Right ventricle myocardium inferior (tissue), 1 donor: ENCODE measurements at regions not wholly inside any gene's neighbourhood (a gene's known extent, or its start where the extent isn't known, plus 50 kb on each side); places are given as distances from the start of the nearest gene placed in this dataset.
"Not testable (repeated sequence)": the region's sequence is repeated elsewhere in the genome, so short reads cannot be mapped to it uniquely, and the experiment has no call there.

Source experiments
- ATAC-seq: fragments of 200-7000 bp; cut with Tn5 transposase; one replicate; pipeline ENCODE4 v1.9.1; 2020; ENCODE audit warnings: mild to moderate bottlenecking, moderate library complexity
- DNase-seq: peaks from one replicate; pipeline ENCODE4 v3.0.0; 2021; ENCODE audit errors: missing footprints
- intact Hi-C: fragments of 100-400 bp; cut with DNase I; formaldehyde crosslinking; loops from one replicate; pipeline ENCODE4 v1.11.0; 2022
- donor health status: DM: no; HTN: yes; CAD: no; lungs with severe emphysema.

DNA sequence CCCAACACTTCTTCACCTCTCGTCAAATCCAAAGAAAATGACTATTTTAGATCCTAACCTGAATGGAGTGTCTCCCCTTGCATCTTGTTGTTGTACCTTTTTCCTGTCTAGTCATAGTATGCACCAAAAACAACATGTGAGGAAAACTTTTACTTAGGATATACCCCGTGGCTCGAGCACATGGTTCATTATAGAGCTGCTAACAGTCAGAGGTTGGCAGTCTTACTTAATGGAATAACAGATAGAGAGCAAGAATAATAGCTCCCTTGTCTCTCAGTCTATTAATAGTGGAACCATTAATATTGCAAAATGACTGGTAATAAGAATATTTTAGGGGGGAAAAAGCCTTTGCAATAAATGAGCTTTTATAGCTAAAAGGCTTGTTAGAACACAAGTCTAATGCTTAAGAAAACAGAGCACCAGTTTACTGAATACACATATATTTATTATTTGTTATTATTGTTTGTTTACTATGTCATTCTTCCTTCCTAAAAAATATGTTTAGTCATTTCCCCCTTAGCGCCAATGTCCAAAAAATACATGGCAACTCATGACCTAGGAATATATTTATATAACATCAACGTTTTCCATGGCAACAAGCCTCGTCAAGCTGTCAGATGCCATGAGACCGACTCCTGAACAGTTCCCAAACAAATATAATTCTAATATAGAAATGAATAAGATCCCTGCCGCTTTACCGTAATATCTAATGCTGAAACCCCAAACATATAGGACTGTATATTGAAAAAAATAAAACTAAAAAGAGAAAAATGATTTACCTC is 592.4 kb downstream of the SOX5 start:
- intact Hi-C loops: no loop called here
- ATAC-seq (no peak), DNase-seq (no peak)

DNA sequence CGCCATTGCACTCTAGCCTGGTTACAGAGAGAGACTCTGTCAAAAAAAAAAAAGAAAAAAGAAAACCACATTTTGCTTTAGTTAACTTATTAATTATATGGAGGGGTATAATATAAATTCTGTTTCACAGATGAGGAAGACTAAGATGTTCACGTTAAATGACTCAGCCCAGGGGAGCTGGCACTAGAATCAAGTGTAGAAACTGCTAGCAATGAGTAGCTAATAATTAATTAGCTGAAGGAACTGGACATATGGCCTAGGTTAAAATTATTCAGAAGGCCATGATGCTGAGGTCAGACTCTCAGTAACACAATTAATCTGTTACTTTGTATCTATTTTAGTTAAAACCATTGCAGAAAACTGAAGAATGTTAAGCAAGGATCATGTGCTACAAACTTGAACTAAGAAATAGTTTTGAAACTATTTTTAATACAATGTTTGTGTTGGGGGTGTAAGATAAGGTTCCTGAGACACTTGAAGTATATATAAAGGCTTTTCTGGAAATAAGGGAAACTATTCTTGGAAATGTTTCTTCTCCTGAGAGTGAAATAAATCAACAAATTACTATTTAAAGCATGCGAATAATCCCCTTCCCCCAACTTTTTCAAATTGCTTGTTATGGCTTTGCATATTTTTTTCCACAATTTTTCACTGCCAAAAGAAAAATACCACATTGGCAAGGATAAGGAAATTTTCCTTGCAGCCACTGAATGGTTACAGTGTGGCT is 589.3 kb downstream of the SOX5 start:
- DNase-seq: no peak
- intact Hi-C loops: no loop called here
- no peak for ATAC-seq

DNA sequence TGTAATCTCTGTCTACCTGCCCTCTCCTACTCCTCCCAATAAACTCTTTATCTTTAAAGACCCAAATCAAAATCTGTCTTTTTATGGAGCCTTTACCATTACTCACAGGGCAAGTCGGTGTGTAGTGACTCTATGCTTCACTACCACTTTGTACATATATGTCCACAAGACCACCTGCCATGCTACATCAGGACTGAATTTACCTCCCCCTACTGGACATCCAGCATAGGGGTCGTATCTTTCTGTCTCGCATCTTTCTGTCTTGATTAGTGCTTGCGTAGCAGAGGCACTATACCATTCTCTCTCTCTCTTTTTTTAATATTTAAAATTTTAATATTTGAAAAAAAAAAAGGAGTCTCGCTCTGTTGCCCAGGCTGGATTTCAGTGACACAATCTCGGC is 587.5 kb downstream of the SOX5 start:
- ATAC-seq (no peak), DNase-seq (no peak)
- intact Hi-C loops: no loop called here

GRCh38 chr12:23368590-23368989 is 580.9 kb downstream of the SOX5 start:
- intact Hi-C loops: no loop called here
- DNase-seq (no peak), ATAC-seq (no peak)

DNA sequence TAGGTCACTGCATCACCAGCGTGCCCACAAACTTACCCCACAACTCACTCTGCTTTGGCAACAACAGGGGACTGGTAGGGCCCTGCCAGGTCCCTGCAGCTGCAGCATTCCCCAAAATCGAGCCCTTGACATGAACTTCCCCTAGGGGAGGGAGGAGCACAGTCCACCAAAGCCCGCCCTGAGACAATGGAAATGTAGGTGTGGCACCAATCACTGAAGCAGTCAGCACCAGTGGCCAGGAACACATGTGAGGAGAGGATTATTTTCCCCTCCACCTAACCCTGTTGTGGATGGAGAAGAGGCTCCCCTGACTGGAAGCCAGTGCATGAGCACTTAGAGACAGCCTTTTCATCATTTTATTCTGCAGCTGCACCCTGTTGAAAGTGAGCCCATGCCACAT is 573.8 kb downstream of the SOX5 start:
- no peak for DNase-seq
- intact Hi-C loops: no loop called here
- no peak for ATAC-seq

DNA sequence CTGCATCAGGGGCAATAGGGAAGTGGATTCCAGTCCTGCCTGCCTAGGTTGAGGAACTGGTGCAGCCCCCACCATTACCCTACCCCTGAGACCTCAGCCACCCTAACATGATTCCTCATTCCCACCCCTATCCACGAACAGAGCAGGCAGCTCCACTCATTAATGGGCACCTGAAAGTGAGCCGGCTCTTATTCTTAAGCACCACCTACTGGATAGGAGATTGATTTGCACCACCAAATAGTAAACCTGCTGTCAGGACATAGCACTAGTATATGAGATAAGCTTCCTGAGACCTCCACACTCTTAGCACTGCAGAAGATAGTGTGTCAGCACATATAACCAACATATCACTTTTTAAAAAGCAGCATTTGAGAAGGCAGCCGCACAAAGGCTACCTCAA is 573.2 kb downstream of the SOX5 start:
- DNase-seq (no peak), ATAC-seq (no peak)
- intact Hi-C loops: no loop called here

GRCh38 chr12:23380419-23381100 is 568.9 kb downstream of the SOX5 start:
- DNase-seq: no peak
- no peak for ATAC-seq
- intact Hi-C loops: no loop called here

DNA sequence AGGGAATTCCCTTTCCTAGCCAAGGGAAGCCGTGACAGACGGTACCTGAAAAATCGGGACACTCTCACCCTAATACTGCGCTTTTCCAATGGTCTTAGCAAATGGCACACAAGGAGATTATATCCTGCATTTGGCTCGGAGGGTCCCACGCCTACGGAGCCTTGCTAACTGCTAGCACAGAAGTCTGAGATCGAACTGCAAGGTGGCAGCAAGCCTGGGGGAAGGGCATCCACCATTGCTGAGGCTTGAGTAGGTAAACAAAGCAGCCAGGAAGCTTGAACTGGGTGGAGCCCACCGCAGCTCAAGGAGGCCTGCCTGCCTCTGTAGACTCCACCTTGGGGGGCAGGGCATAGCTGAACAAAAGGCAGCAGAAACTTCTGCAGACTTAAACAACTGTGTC is 560.6 kb downstream of the SOX5 start:
- ATAC-seq, intact Hi-C loops, DNase-seq: not testable (repeated sequence)

DNA sequence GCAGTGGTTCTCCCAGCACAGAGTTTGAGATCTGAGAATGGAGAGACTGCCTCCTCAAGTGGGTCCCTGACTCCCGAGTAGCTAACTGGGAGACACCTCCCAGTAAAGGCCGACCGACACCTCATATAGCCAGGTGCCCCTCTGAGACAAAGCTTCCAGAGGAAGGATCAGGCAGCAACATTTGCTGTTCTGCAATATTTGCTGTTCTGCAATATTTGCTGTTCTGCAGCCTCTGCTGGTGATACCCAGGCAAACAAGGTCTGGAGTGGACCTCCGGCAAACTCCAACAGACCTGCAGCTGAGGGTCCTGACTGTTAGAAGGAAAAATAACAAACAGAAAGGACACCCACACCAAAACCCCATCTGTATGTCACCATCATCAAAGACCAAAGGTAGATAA is 560.2 kb downstream of the SOX5 start:
- DNase-seq, intact Hi-C loops, ATAC-seq: not testable (repeated sequence)

GRCh38 chr12:23399402-23399933 is 550.0 kb downstream of the SOX5 start:
- ATAC-seq: no peak
- intact Hi-C loops: no loop called here
- DNase-seq: no peak

GRCh38 chr12:23415180-23415579 is 534.3 kb downstream of the SOX5 start:
- intact Hi-C loops: no loop called here
- no peak for ATAC-seq

GRCh38 chr12:23421556-23421955 is 527.9 kb downstream of the SOX5 start:
- intact Hi-C loops: no loop called here
- no peak for ATAC-seq

More at GRCh38 chr12:23415180-23415579, 534.3 kb downstream of the SOX5 start:
- no peak for DNase-seq

DNA sequence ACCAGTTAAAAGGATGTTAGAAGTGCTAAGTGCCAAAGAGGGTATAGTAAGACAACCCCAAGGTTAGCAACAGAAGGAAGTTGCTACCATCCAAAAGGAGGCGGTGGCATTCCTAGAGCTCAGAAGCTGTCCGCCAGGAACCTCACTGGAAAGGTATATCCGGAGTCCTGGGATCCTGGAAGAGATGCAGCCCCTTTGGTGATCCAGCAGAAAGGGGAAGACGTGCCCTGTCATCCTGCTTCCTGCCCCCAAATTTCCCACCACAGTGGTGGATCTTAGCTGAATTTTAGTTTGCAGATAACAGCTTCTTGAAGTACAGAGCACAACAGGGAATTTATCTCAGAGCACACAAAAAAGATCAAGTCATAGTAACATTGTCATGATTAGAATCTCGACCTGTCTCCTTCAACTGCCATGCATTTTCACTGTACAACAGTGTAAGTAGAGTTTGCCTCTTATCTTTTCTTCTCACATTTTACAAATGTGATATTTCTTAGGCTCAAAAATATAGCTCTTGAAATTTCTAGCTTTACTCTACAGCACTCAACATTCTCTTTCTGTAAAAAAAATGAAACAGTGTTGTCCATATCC is 526.3 kb downstream of the SOX5 start:
- no peak for ATAC-seq
- no peak for DNase-seq
- intact Hi-C loops: no loop called here

More at GRCh38 chr12:23421556-23421955, 527.9 kb downstream of the SOX5 start:
- no peak for DNase-seq

- ATAC-seq (no peak), DNase-seq (no peak)
- intact Hi-C loops: no loop called here
Observed at GRCh38 chr12:23423796-23424195, 525.7 kb downstream of the SOX5 start.

DNA sequence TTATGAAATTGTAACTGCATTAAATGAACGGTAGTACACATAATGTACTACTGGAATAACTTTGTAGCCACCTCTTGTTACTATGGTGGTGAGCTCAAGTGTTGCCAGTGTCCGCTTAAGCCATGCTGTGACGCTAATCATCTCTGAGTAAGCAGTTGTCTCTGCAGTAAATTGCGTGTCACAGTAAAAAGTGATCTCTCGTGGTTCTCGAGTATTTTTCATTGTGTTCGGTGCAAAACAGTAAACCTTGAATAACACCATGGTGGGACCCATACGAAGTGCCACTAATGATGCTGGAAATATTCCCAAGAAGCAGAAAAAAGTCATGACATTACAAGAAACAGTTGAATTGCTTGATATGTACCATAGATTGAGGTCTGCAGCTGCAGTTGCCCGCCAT is 524.8 kb downstream of the SOX5 start:
- DNase-seq (no peak), ATAC-seq (no peak)
- intact Hi-C loops: no loop called here

DNA sequence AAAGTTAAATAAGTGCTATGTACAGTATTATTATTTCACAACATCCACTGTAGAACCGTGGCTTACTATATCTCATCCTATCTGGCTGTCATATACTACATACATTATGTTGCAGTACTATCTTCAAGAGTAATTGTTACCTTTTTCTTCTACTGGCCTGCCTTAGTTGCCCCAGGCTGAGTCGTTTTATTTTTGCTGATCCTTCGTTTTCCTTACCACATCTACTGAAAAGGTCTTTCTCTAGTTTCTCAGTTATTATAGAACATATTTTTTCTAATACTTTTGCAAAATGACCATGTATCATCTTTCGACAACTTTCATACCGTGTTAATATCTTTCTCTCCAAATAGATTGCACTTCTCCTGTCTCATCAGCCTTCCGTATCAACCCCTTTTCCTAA is 523.1 kb downstream of the SOX5 start:
- DNase-seq (no peak), ATAC-seq (no peak)
- intact Hi-C loops: no loop called here

- ATAC-seq (no peak), DNase-seq (no peak)
- intact Hi-C loops: no loop called here
Observed at GRCh38 chr12:23428758-23429157, 520.7 kb downstream of the SOX5 start.

- DNase-seq: no peak
- no peak for ATAC-seq
- intact Hi-C loops: no loop called here
Observed at GRCh38 chr12:23431006-23431405, 518.5 kb downstream of the SOX5 start.

DNA sequence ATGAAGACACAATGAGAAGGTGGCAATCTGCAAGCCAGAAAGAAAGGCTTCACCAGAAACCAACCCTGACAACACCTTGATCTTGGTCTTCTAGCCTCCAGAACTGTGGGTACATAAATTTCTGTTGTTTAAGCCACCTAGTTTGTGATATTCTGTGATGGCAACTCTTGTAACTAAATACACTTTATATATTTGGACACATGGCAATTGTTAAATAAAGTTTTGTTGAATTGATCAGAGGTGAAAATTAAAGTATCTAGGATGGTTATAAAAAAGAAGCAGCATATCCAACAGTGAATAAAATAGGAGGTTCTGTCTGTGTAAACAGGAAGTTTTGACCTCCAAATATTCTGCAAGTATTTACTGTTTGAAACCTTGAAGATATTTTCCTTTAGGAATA is 516.3 kb downstream of the SOX5 start:
- intact Hi-C loops: no loop called here

More for the DNA sequence above, 516.3 kb downstream of the SOX5 start:
- ATAC-seq (no peak), DNase-seq (no peak)
